T-cell (primary cell): ENCODE measurements at regions not wholly inside any gene's neighbourhood (a gene's known extent, or its start where the extent isn't known, plus 50 kb on each side); places are given as distances from the start of the nearest gene placed in this dataset.

Source experiments
- ATAC-seq, 4 experiments: fragments of 200-7000 bp in 3 of 4; fragments of 150-1000 bp in 1 of 4; cut with Tn5 transposase; replicated peaks in 1 of 4; 1 replicate in 3 of 4; 2 replicates in 1 of 4; pipeline ENCODE4 v1.10.0; 2021; ENCODE audit warnings: moderate library complexity in 3 of 4, mild to moderate bottlenecking in 2 of 4, moderate number of reproducible peaks in 1 of 4
- CTCF ChIA-PET, 2 donors: fragments of 300-600 bp; sonication (Branson Sonifier 250); formaldehyde crosslinking; loops; one replicate each; lab custom pipeline; 2022; ENCODE audit warnings: antibody characterized with exemption in 2 of 2; lab: Charles Lee
- POLR2A ChIA-PET, 2 donors: fragments of 300-600 bp; sonication (Branson Sonifier 250); formaldehyde crosslinking; loops; one replicate each; lab custom pipeline; 2022; ENCODE audit warnings: antibody characterized with exemption in 2 of 2; lab: Charles Lee
- DNase-seq, 35 experiments: peaks; one replicate each; pipeline versions ENCODE4 v3.0.0 to v3.0.0-alpha.2; 2013 to 2023
- H3K27ac ChIP-seq: one replicate; pipeline ENCODE4 v1.5.1; 2013; ENCODE audit warnings: low read length
- H3K27me3 ChIP-seq, 2 experiments: replicated peaks in 1 of 2; 1 replicate in 1 of 2; 2 replicates in 1 of 2; pipeline versions ENCODE4 v1.6.1 to v1.7.0; 2013; ENCODE audit warnings: low read length in 1 of 2, mixed read lengths in 1 of 2; ENCODE audit not compliant: control insufficient read depth in 2 of 2, insufficient read depth in 2 of 2; ENCODE audit errors: extremely low read depth in 1 of 2
- H3K36me3 ChIP-seq, 2 donors: 1 replicate in 1 of 2; 2 replicates in 1 of 2; pipeline versions ENCODE4 v1.6.1 to v1.7.0; 2013; ENCODE audit warnings: low read length in 1 of 2; ENCODE audit not compliant: control insufficient read depth in 2 of 2, insufficient read depth in 1 of 2; ENCODE audit errors: extremely low read depth in 1 of 2
- H3K4me1 ChIP-seq, 2 experiments: 1 replicate in 1 of 2; 2 replicates in 1 of 2; pipeline versions ENCODE4 v1.6.1 to v1.7.0; 2013; ENCODE audit warnings: low read length in 2 of 2, mixed read lengths in 1 of 2; ENCODE audit not compliant: insufficient read depth in 2 of 2, control insufficient read depth in 1 of 2; ENCODE audit errors: extremely low read depth in 1 of 2
- H3K4me3 ChIP-seq, 2 donors: 1 replicate in 1 of 2; 2 replicates in 1 of 2; pipeline versions ENCODE4 v1.5.1 to v1.7.0; 2013; ENCODE audit warnings: mild to moderate bottlenecking in 2 of 2, low read length in 1 of 2, moderate library complexity in 1 of 2; ENCODE audit not compliant: control insufficient read depth in 1 of 2; ENCODE audit errors: extremely low read depth in 1 of 2
- H3K9me3 ChIP-seq: 2 replicates; pipeline ENCODE4 v1.7.0; 2013
- H3K27ac Mint-ChIP-seq, 2 donors: one replicate each; pipeline ENCODE4 v1.8.0; 2020 to 2021; ENCODE audit warnings: mild to moderate bottlenecking in 2 of 2, mixed read lengths in 2 of 2
- H3K27me3 Mint-ChIP-seq, 2 donors: one replicate each; pipeline ENCODE4 v1.8.0; 2021 to 2022; ENCODE audit warnings: mixed read lengths in 2 of 2
- H3K36me3 Mint-ChIP-seq: one replicate; pipeline ENCODE4 v1.8.0; 2021; ENCODE audit warnings: mixed read lengths
- H3K4me1 Mint-ChIP-seq, 3 donors: one replicate each; pipeline ENCODE4 v1.8.0; 2020 to 2022; ENCODE audit warnings: mixed read lengths in 3 of 3, mild to moderate bottlenecking in 1 of 3
- H3K4me3 Mint-ChIP-seq, 3 donors: one replicate each; pipeline ENCODE4 v1.8.0; 2020 to 2022; ENCODE audit warnings: mild to moderate bottlenecking in 3 of 3, mixed read lengths in 3 of 3, moderate library complexity in 3 of 3
- H3K9me3 Mint-ChIP-seq, 3 donors: one replicate each; pipeline ENCODE4 v1.8.0; 2020 to 2022; ENCODE audit warnings: mixed read lengths in 3 of 3
- WGBS: methylation state at CpG from one replicate; pipeline ENCODE4 v1.1.5; 2013; ENCODE audit warnings: missing lambda C conversion rate; ENCODE audit not compliant: insufficient coverage; 5-methylcytosine and 5-hydroxymethylcytosine counted together

GRCh38 chr16:9528511-9529079, 437.2 kb downstream of the HAPSTR1 start:
- Mint-ChIP-seq H3K4me1 (no peaks in the 10 kb centered on the region), H3K36me3 (no peaks in the 10 kb centered on the region), H3K4me3 (no peak overlapping the region), H3K9me3 (peaks cover 8 to 17% (median 14%) of the 10 kb centered on the region in 3 donors), H3K27me3 (no peaks in the 10 kb centered on the region), H3K27ac (no peak overlapping the region)
- Histone ChIP-seq H3K27me3 (no peaks in the 10 kb centered on the region), H3K36me3 (no peaks in the 10 kb centered on the region), H3K4me1 (no peaks in the 10 kb centered on the region), H3K9me3 (no peaks in the 10 kb centered on the region), H3K4me3 (no peak overlapping the region), H3K27ac (no peak overlapping the region)
- DNase-seq (no peak), ATAC-seq (no peak)
- POLR2A ChIA-PET: no interaction called here
- 75% methylated on average over 2 of the region's 9 CpGs for WGBS
- CTCF ChIA-PET: no interaction called here

GRCh38 chr16:9533042-9533441, 441.6 kb downstream of the HAPSTR1 start:
- H3K9me3 Mint-ChIP-seq: peaks cover 8 to 14% (median 9%) of the 10 kb centered on the region in 3 donors
- CTCF ChIA-PET: no interaction called here
- no CpG with 5 or more reads among the region's 3 CpGs for WGBS
- no peak for ATAC-seq
- no peak overlapping the region for H3K4me3 Mint-ChIP-seq
- POLR2A ChIA-PET: no interaction called here
- H3K36me3 ChIP-seq: no peaks in the 10 kb centered on the region
- H3K27me3 ChIP-seq: no peaks in the 10 kb centered on the region
- H3K27ac Mint-ChIP-seq: no peak overlapping the region
- no peak for DNase-seq
- no peaks in the 10 kb centered on the region for H3K36me3 Mint-ChIP-seq
- no peaks in the 10 kb centered on the region for H3K4me1 ChIP-seq
- no peaks in the 10 kb centered on the region for H3K9me3 ChIP-seq
- no peak overlapping the region for H3K27ac ChIP-seq
- H3K4me1 Mint-ChIP-seq: no peaks in the 10 kb centered on the region
- no peak overlapping the region for H3K4me3 ChIP-seq
- H3K27me3 Mint-ChIP-seq: no peaks in the 10 kb centered on the region

- 60% methylated on average over 1 of the region's 3 CpGs for WGBS
- ChIA-PET POLR2A (no interaction called here), CTCF (no interaction called here)
- Mint-ChIP-seq H3K27me3 (no peaks in the 10 kb centered on the region), H3K9me3 (peaks cover 7 to 14% (median 12%) of the 10 kb centered on the region in 3 donors), H3K36me3 (no peaks in the 10 kb centered on the region), H3K4me1 (no peaks in the 10 kb centered on the region), H3K4me3 (no peak overlapping the region), H3K27ac (no peak overlapping the region)
- Histone ChIP-seq H3K27ac (no peak overlapping the region), H3K36me3 (no peaks in the 10 kb centered on the region), H3K9me3 (no peaks in the 10 kb centered on the region), H3K27me3 (no peaks in the 10 kb centered on the region), H3K4me1 (no peaks in the 10 kb centered on the region), H3K4me3 (no peak overlapping the region)
- no peak for DNase-seq
- no peak for ATAC-seq
These were observed 443.3 kb downstream of the HAPSTR1 start for GRCh38 chr16:9534759-9535158.

- no peaks in the 10 kb centered on the region for H3K36me3 ChIP-seq
- Mint-ChIP-seq H3K4me3 (no peak overlapping the region), H3K27me3 (no peaks in the 10 kb centered on the region), H3K27ac (no peak overlapping the region), H3K36me3 (no peaks in the 10 kb centered on the region), H3K9me3 (peaks cover 7 to 14% (median 10%) of the 10 kb centered on the region in 3 donors), H3K4me1 (no peaks in the 10 kb centered on the region)
- no peak overlapping the region for H3K4me3 ChIP-seq
- POLR2A ChIA-PET: no interaction called here
- H3K27me3 ChIP-seq: no peaks in the 10 kb centered on the region
- no peaks in the 10 kb centered on the region for H3K4me1 ChIP-seq
- DNase-seq (no peak), ATAC-seq (no peak)
- no peaks in the 10 kb centered on the region for H3K9me3 ChIP-seq
- 67% methylated on average over 1 of the region's 3 CpGs for WGBS
- CTCF ChIA-PET: no interaction called here
- H3K27ac ChIP-seq: no peak overlapping the region
These were observed 445.5 kb downstream of the HAPSTR1 start for GRCh38 chr16:9536905-9537304.

DNA sequence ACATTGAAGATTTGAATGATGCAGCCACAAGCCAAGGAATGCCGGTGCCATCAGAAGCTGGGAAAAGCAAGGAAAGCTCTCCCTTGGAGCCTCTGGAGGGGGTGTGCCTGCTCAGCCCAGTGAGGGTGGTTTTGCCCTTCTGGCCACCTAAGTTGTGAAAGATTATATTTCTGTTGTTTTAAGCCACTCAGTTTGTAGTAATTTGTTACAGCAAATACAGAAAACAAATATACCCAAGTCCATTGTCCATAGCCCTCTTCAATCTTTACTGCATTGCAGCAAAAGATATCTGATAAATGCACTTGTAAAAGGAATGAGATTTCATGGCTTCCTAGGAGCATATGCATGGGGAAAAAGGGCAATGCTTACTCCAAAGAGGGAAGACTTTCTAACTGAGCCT, 447.9 kb downstream of the HAPSTR1 start:
- Mint-ChIP-seq H3K36me3 (no peaks in the 10 kb centered on the region), H3K27me3 (no peaks in the 10 kb centered on the region), H3K4me3 (no peak overlapping the region), H3K27ac (no peak overlapping the region), H3K9me3 (peaks cover 3 to 11% (median 6%) of the 10 kb centered on the region in 3 donors), H3K4me1 (no peaks in the 10 kb centered on the region)
- no peak overlapping the region for H3K27ac ChIP-seq
- H3K4me3 ChIP-seq: no peak overlapping the region
- DNase-seq (no peak), ATAC-seq (no peak)
- ChIA-PET CTCF (no interaction called here), POLR2A (no interaction called here)
- H3K27me3 ChIP-seq: no peaks in the 10 kb centered on the region
- H3K9me3 ChIP-seq: no peaks in the 10 kb centered on the region
- H3K36me3 ChIP-seq: no peaks in the 10 kb centered on the region
- 100% methylated on average over 1 of the region's 1 CpG for WGBS
- no peaks in the 10 kb centered on the region for H3K4me1 ChIP-seq

GRCh38 chr16:9541723-9542122, 450.3 kb downstream of the HAPSTR1 start:
- Histone ChIP-seq H3K4me3 (no peak overlapping the region), H3K27me3 (no peaks in the 10 kb centered on the region), H3K36me3 (no peaks in the 10 kb centered on the region), H3K27ac (no peak overlapping the region), H3K4me1 (no peaks in the 10 kb centered on the region), H3K9me3 (no peaks in the 10 kb centered on the region)
- Mint-ChIP-seq H3K36me3 (no peaks in the 10 kb centered on the region), H3K4me3 (no peak overlapping the region), H3K27me3 (no peaks in the 10 kb centered on the region), H3K4me1 (no peaks in the 10 kb centered on the region), H3K27ac (no peak overlapping the region), H3K9me3 (peaks cover 3 to 8% (median 5%) of the 10 kb centered on the region in 3 donors)
- DNase-seq: no peak
- ATAC-seq: no peak
- ChIA-PET POLR2A (no interaction called here), CTCF (no interaction called here)
- no CpG with 5 or more reads among the region's 5 CpGs for WGBS
